ENCODE measurements at regions not wholly inside any gene's neighbourhood (a gene's known extent, or its start where the extent isn't known, plus 50 kb on each side); places are given as distances from the start of the nearest gene placed in this dataset.

- intact Hi-C loops (cut with micrococcal nuclease; ENCODE audit: unreplicated experiment) = no loop called here
- Histone ChIP-seq H3K9me3 (ENCODE audit: low read length) (no peaks in the 10 kb centered on the region), H4K20me1 (ENCODE audit: insufficient read depth, low read length) (no peaks in the 10 kb centered on the region), H3K36me3 (ENCODE audit: insufficient read depth, low read length) (no peaks in the 10 kb centered on the region), H3K4me3 (ENCODE audit: low read depth, low read length, poor library complexity, severe bottlenecking) (no peak overlapping the region), H3K27ac (ENCODE audit: low read depth, low read length, poor library complexity, severe bottlenecking) (no peak overlapping the region), H3K4me2 (ENCODE audit: low read length) (no peak overlapping the region), H2AFZ (ENCODE audit: low read length) (no peak overlapping the region), H3K9me2 (ENCODE audit: insufficient read depth, low read length) (no peaks in the 10 kb centered on the region), H3K79me2 (ENCODE audit: insufficient read depth, low read depth, low read length) (no peaks in the 10 kb centered on the region), H3K4me1 (ENCODE audit: insufficient read depth, low read length, poor library complexity, severe bottlenecking) (no peaks in the 10 kb centered on the region)
- POLR2A ChIA-PET = interaction anchor here (1.7 kb wide), 1 partner anchor 14 kb away, joined by 7 read pairs; no protein-coding TSS in a partner anchor
- TF ChIP-seq EZH2phosphoT487 (IDR thresholded peaks at IDR 0.05; ENCODE audit: borderline replicate concordance, low read depth, low read length) = no peak
- TF ChIP-seq, protein P1, sequence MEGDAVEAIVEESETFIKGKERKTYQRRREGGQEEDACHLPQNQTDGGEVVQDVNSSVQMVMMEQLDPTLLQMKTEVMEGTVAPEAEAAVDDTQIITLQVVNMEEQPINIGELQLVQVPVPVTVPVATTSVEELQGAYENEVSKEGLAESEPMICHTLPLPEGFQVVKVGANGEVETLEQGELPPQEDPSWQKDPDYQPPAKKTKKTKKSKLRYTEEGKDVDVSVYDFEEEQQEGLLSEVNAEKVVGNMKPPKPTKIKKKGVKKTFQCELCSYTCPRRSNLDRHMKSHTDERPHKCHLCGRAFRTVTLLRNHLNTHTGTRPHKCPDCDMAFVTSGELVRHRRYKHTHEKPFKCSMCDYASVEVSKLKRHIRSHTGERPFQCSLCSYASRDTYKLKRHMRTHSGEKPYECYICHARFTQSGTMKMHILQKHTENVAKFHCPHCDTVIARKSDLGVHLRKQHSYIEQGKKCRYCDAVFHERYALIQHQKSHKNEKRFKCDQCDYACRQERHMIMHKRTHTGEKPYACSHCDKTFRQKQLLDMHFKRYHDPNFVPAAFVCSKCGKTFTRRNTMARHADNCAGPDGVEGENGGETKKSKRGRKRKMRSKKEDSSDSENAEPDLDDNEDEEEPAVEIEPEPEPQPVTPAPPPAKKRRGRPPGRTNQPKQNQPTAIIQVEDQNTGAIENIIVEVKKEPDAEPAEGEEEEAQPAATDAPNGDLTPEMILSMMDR (conservative IDR thresholded peaks at IDR 0.05; ENCODE audit: low read length) = no peak
- no TSS peak for BruUV-seq (replicated peaks)
- CTCF ChIA-PET (ENCODE audit: unreplicated experiment) = no interaction called here
- no peak for DNase-seq (ENCODE audit: low spot score)
Observed at GRCh38 chr4:137866671-137867070, 334.4 kb upstream of the PCDH18 start.

DNA sequence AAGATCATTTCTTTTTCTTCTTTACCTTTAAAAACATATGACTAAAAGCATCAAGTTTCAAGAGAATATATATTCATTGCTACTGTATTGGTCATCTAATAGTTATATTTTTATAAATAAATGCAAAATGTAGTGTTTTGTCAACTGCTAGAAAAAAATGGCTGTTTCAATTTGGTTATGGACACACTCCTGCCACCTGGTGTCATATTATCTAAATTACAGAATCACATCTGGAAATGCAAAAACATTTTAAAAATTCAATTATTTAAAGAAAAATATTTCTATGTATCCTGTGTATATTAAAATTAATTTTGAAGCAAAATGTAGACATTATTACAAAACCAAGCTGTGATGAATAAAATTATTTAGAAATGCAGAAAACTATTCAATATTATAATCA lies 329.4 kb upstream of the PCDH18 start:
- DNase-seq (ENCODE audit: low spot score) = peak; percentile 11
- CTCF ChIA-PET (ENCODE audit: unreplicated experiment) = no interaction called here
- POLR2A ChIA-PET = no interaction called here
- Histone ChIP-seq H3K9me3 (ENCODE audit: low read length) (no peaks in the 10 kb centered on the region), H3K9me2 (ENCODE audit: insufficient read depth, low read length) (no peaks in the 10 kb centered on the region), H3K4me1 (ENCODE audit: insufficient read depth, low read length, poor library complexity, severe bottlenecking) (no peaks in the 10 kb centered on the region), H3K79me2 (ENCODE audit: insufficient read depth, low read depth, low read length) (no peaks in the 10 kb centered on the region), H3K4me2 (ENCODE audit: low read length) (no peak overlapping the region), H4K20me1 (ENCODE audit: insufficient read depth, low read length) (no peaks in the 10 kb centered on the region), H2AFZ (ENCODE audit: low read length) (no peak overlapping the region), H3K36me3 (ENCODE audit: insufficient read depth, low read length) (no peaks in the 10 kb centered on the region), H3K4me3 (ENCODE audit: low read depth, low read length, poor library complexity, severe bottlenecking) (no peak overlapping the region), H3K27ac (ENCODE audit: low read depth, low read length, poor library complexity, severe bottlenecking) (no peak overlapping the region)
- no TSS peak for BruUV-seq (replicated peaks)
- intact Hi-C loops (cut with micrococcal nuclease; ENCODE audit: unreplicated experiment) = no loop called here
- TF ChIP-seq EZH2phosphoT487 (IDR thresholded peaks at IDR 0.05; ENCODE audit: borderline replicate concordance, low read depth, low read length) = no peak
- TF ChIP-seq, protein P1 (conservative IDR thresholded peaks at IDR 0.05; ENCODE audit: low read length) = peak; percentile 79

- Histone ChIP-seq H4K20me1 (ENCODE audit: insufficient read depth, low read length) (no peaks in the 10 kb centered on the region), H3K27ac (ENCODE audit: low read depth, low read length, poor library complexity, severe bottlenecking) (no peak overlapping the region), H3K79me2 (ENCODE audit: insufficient read depth, low read depth, low read length) (no peaks in the 10 kb centered on the region), H3K9me2 (ENCODE audit: insufficient read depth, low read length) (no peaks in the 10 kb centered on the region), H3K4me2 (ENCODE audit: low read length) (no peak overlapping the region), H3K9me3 (ENCODE audit: low read length) (no peaks in the 10 kb centered on the region), H2AFZ (ENCODE audit: low read length) (no peak overlapping the region), H3K36me3 (ENCODE audit: insufficient read depth, low read length) (no peaks in the 10 kb centered on the region), H3K4me3 (ENCODE audit: low read depth, low read length, poor library complexity, severe bottlenecking) (no peak overlapping the region), H3K4me1 (ENCODE audit: insufficient read depth, low read length, poor library complexity, severe bottlenecking) (no peaks in the 10 kb centered on the region)
- DNase-seq (ENCODE audit: low spot score) = no peak
- POLR2A ChIA-PET = no interaction called here
- TF ChIP-seq EZH2phosphoT487 (IDR thresholded peaks at IDR 0.05; ENCODE audit: borderline replicate concordance, low read depth, low read length) = no peak
- TF ChIP-seq, protein P1 (conservative IDR thresholded peaks at IDR 0.05; ENCODE audit: low read length) = no peak
- CTCF ChIA-PET (ENCODE audit: unreplicated experiment) = no interaction called here
- BruUV-seq (replicated peaks) = no TSS peak
- intact Hi-C loops (cut with micrococcal nuclease; ENCODE audit: unreplicated experiment) = no loop called here
Observed at GRCh38 chr4:137853424-137853823, 321.1 kb upstream of the PCDH18 start.
